Activated CD4-positive, alpha-beta memory T cell treated with anti-CD3 and anti-CD28 coated beads for 36 hours (primary cell): ENCODE measurements at regions not wholly inside any gene's neighbourhood (a gene's known extent, or its start where the extent isn't known, plus 50 kb on each side); places are given as distances from the start of the nearest gene placed in this dataset.
"Not testable (repeated sequence)": the region's sequence is repeated elsewhere in the genome, so short reads cannot be mapped to it uniquely, and the experiment has no call there.

Experiments used
- CTCF ChIA-PET: fragments of 350-600 bp; sonication (Branson Sonifier 250); formaldehyde crosslinking; loops from one replicate; lab custom pipeline; 2021; ENCODE audit warnings: antibody characterized with exemption, inconsistent platforms; lab: Charles Lee
- POLR2A ChIA-PET: fragments of 350-600 bp; sonication (Branson Sonifier 250); formaldehyde crosslinking; loops from one replicate; lab custom pipeline; 2021; ENCODE audit warnings: antibody characterized with exemption; lab: Charles Lee
- DNase-seq: peaks from one replicate; pipeline ENCODE4 v3.0.0-alpha.2; 2020
- H3K27ac Mint-ChIP-seq: one replicate; pipeline ENCODE4 v1.8.0; 2021; ENCODE audit warnings: mixed read lengths
- H3K27me3 Mint-ChIP-seq: one replicate; pipeline ENCODE4 v1.8.0; 2021; ENCODE audit warnings: mixed read lengths
- H3K36me3 Mint-ChIP-seq: one replicate; pipeline ENCODE4 v1.8.0; 2021; ENCODE audit warnings: mixed read lengths
- H3K4me1 Mint-ChIP-seq: one replicate; pipeline ENCODE4 v1.8.0; 2021; ENCODE audit warnings: low read depth, mixed read lengths
- H3K4me3 Mint-ChIP-seq: one replicate; pipeline ENCODE4 v1.8.0; 2021; ENCODE audit warnings: mild to moderate bottlenecking, mixed read lengths
- H3K9me3 Mint-ChIP-seq: one replicate; pipeline ENCODE4 v1.8.0; 2021; ENCODE audit warnings: mixed read lengths
- intact Hi-C: fragments of 100-400 bp; cut with micrococcal nuclease; formaldehyde crosslinking; loops from one replicate; pipeline ENCODE4 v1.15.1; 2023

DNA sequence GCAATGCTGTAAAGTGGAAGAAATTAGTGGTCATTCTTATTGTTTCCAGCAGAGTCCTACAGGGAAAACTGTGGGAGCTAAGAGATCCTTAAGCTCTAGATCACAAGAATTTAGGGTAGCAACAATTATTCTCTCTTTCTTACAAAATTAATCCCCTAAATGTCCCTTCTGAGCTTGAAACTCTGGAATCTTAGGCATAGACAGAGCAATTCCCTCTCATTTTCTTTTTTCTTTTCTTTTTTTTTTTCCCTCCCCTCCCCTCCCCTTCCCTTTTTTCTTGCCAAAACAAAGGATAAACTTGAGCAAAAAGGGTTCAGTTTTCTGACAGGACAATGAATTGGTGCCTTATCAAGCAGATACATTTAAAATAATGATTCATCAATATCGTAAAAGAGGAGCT lies 441.0 kb downstream of the DSC3 start:
- no peak for DNase-seq
- CTCF ChIA-PET, result no interaction called here
- Mint-ChIP-seq H3K27ac (no peak overlapping the region), H3K27me3 (no peaks in the 10 kb centered on the region), H3K4me1 (no peaks in the 10 kb centered on the region), H3K36me3 (no peaks in the 10 kb centered on the region), H3K9me3 (peaks cover 13% of the 10 kb centered on the region), H3K4me3 (no peak overlapping the region)
- POLR2A ChIA-PET, result no interaction called here
- intact Hi-C loops, result no loop called here

DNA sequence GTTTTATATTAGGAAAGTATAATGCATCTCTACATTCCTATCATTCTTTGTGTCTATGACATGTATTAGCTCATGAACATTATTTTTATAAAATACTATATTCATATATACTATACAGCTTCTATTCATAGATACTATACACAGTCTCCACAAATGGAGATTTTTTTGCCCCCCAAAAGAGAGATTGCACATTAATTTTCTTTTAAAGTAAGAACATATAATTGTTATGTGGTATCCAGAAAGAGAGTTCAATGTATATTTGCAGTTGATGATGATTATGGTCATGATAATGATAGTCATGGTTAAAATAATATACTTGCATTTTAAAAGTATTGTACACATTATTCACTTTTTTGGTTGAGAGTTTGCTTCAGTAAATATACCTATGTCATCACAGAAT lies 445.3 kb downstream of the DSC3 start:
- H3K9me3 Mint-ChIP-seq, result peaks cover 17% of the 10 kb centered on the region
- H3K27ac Mint-ChIP-seq, result no peak overlapping the region
- POLR2A ChIA-PET, result no interaction called here
- CTCF ChIA-PET, result no interaction called here
- no peaks in the 10 kb centered on the region for H3K4me1 Mint-ChIP-seq
- no peaks in the 10 kb centered on the region for H3K36me3 Mint-ChIP-seq
- DNase-seq, result no peak
- no peak overlapping the region for H3K4me3 Mint-ChIP-seq
- intact Hi-C loops, result no loop called here
- H3K27me3 Mint-ChIP-seq, result no peaks in the 10 kb centered on the region

DNA sequence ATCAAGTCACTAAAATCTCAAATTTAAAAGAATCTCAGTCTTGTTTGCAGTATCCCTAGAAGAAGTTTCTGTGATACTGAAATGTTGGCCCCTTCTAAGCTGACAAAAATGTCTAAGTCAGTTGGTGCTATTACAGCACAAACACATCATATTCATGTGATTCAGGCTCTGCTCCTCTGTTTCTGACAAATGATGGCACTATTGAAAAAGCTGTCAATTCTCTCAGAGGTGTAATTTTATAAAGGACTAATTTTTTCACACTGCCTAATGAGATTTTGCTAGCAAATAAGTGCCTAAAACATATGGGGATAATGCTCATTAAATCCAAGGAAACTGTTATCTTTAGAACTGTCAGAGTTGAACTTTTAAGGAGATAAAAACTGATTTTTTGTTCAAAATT lies 445.9 kb downstream of the DSC3 start:
- Mint-ChIP-seq H3K27me3 (no peaks in the 10 kb centered on the region), H3K27ac (no peak overlapping the region), H3K36me3 (no peaks in the 10 kb centered on the region), H3K9me3 (peaks cover 17% of the 10 kb centered on the region), H3K4me1 (no peaks in the 10 kb centered on the region), H3K4me3 (no peak overlapping the region)
- no peak for DNase-seq
- intact Hi-C loops, result no loop called here
- POLR2A ChIA-PET, result no interaction called here
- CTCF ChIA-PET, result no interaction called here

DNA sequence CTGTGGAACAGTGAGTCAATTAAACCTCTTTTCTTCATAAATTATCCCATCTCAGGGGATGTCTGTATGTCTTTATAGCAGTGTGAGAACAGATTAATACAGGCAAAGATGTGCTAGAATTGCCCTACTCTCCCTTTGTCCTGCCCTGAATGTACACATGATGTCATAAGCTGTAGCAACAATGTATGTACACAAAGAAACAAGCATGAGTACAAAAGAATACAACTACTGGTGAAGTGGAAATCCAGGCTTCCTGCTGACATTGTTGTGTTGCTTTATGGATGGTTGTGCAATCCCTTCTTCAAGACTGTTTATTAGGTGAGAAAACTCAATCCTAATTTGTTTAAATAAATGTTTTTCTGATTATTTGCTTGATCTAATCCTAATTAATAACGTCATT lies 446.6 kb downstream of the DSC3 start:
- no peak for DNase-seq
- intact Hi-C loops, result no loop called here

DNA sequence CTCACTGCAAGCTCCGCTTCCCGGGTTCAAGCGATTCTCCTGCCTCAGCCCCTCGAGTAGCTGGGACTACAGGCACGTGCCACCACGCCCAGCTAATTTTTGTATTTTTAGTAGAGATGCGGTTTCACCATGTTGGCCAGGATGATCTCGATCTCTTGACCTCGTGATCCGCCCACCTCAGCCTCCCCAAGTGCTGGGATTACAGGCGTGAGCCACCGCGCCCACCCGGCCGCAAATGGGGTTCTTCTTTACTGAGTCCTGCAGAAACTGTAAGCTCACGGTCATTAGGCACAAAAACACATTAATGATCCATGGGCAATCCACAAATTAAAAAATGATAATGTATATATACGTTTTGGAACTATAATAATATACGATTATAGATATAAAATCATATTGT lies 447.6 kb downstream of the DSC3 start:
- POLR2A ChIA-PET, H3K36me3 Mint-ChIP-seq, intact Hi-C loops, H3K27ac Mint-ChIP-seq, CTCF ChIA-PET, H3K4me3 Mint-ChIP-seq, H3K27me3 Mint-ChIP-seq, DNase-seq, H3K4me1 Mint-ChIP-seq: not testable (repeated sequence)
- peaks cover 20% of the 10 kb centered on the region for H3K9me3 Mint-ChIP-seq

More for the DNA sequence above, 446.6 kb downstream of the DSC3 start:
- H3K27me3 Mint-ChIP-seq, result no peaks in the 10 kb centered on the region
- H3K4me3 Mint-ChIP-seq, result no peak overlapping the region
- H3K4me1 Mint-ChIP-seq, result no peaks in the 10 kb centered on the region
- peaks cover 18% of the 10 kb centered on the region for H3K9me3 Mint-ChIP-seq
- ChIA-PET CTCF (no interaction called here), POLR2A (no interaction called here)
- H3K27ac Mint-ChIP-seq, result no peak overlapping the region
- H3K36me3 Mint-ChIP-seq, result no peaks in the 10 kb centered on the region

DNA sequence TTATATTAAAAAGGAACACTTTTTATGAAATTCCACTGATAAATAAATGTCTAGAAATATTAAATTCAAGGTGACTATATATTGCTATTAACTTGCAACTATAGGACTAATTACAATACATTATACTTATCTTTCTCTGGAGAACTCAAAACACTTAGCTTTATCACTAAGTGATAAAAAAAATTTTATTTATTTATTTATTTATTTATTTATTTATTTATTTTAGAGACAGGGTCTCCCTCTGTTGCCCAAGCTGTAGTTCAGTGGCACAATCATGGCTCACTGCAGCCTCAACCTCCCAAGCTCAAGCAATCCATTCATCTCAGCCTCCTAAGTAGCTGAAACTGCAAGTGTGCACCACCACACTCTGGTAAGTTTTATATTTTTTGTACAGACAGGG lies 451.1 kb downstream of the DSC3 start:
- CTCF ChIA-PET, result no interaction called here
- intact Hi-C loops, result no loop called here
- Mint-ChIP-seq H3K27ac (no peak overlapping the region), H3K36me3 (no peaks in the 10 kb centered on the region), H3K9me3 (peaks cover 24% of the 10 kb centered on the region), H3K27me3 (no peaks in the 10 kb centered on the region), H3K4me1 (no peaks in the 10 kb centered on the region), H3K4me3 (no peak overlapping the region)
- no peak for DNase-seq
- POLR2A ChIA-PET, result no interaction called here

DNA sequence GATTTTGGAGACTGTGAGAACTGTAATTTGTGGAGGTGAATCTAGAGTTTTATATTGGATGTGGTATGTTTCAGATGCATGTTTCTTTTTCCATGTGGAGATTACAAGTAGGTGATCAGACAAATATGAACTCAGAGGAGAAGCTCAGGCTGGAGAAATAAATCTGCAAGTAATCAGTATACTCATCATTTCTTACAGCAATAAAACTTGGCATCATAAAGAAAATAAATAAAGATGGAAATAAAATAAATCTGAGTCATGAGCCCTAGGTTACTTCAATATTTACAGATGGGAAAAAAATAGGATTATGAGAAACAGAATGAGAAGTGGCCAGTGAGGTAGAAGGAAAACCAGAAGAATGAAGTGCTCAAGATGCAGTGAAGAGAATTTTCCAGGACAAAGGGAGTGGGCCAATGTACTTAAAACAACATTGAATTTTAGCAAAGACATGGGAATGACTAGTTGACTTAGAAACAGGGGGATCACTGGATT lies 453.8 kb downstream of the DSC3 start:
- H3K27me3 Mint-ChIP-seq, result no peaks in the 10 kb centered on the region
- CTCF ChIA-PET, result no interaction called here
- intact Hi-C loops, result no loop called here
- DNase-seq, result no peak
- H3K27ac Mint-ChIP-seq, result no peak overlapping the region
- peaks cover 19% of the 10 kb centered on the region for H3K9me3 Mint-ChIP-seq
- POLR2A ChIA-PET, result no interaction called here
- H3K4me3 Mint-ChIP-seq, result no peak overlapping the region
- no peaks in the 10 kb centered on the region for H3K36me3 Mint-ChIP-seq
- H3K4me1 Mint-ChIP-seq, result no peaks in the 10 kb centered on the region

DNA sequence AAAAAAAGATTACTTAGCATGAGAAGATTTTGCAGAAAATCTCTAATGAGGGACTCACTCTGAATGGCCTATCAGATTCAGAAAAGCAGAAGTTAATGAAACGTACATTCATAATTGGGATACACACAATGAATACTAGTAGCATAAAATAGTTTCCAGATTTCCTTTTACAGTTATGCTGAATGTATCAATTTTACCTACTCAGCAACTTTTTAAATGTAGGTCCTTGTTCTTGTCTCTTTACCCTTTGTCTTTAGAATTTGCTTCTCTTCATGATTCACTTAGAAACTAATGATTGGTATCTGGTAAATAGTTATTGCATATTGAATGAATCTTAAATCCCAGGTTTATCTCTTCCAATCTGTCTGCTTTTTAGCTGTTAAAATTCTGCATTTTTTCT lies 458.8 kb downstream of the DSC3 start:
- no peaks in the 10 kb centered on the region for H3K36me3 Mint-ChIP-seq
- DNase-seq, result no peak
- intact Hi-C loops, result no loop called here
- no peaks in the 10 kb centered on the region for H3K4me1 Mint-ChIP-seq
- H3K27me3 Mint-ChIP-seq, result no peaks in the 10 kb centered on the region
- ChIA-PET POLR2A (no interaction called here), CTCF (no interaction called here)
- no peak overlapping the region for H3K27ac Mint-ChIP-seq
- peaks cover 19% of the 10 kb centered on the region for H3K9me3 Mint-ChIP-seq
- H3K4me3 Mint-ChIP-seq, result no peak overlapping the region

DNA sequence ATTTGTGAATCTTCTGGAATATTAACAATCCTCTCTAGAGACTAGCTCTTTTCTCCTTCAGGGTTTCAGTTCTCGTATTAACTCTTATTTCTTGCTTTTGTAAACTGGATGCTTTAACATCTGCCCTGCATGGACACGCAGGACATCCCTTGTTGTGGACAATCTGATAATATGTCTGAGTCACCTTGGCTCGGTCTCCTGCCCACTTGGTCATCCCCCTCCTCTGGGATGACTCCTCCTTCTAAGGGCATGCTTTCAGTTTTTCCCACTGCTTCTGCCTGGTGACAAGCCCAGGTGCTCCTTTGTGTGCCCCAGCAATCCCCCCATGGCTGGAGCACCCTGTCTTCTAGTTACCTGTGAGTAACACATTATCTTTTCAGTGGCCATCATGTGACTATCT lies 460.5 kb downstream of the DSC3 start:
- Mint-ChIP-seq H3K27me3 (no peaks in the 10 kb centered on the region), H3K9me3 (peaks cover 16% of the 10 kb centered on the region), H3K27ac (no peak overlapping the region), H3K4me3 (no peak overlapping the region), H3K36me3 (no peaks in the 10 kb centered on the region), H3K4me1 (no peaks in the 10 kb centered on the region)
- intact Hi-C loops, result no loop called here
- ChIA-PET POLR2A (no interaction called here), CTCF (no interaction called here)
- DNase-seq, result no peak

DNA sequence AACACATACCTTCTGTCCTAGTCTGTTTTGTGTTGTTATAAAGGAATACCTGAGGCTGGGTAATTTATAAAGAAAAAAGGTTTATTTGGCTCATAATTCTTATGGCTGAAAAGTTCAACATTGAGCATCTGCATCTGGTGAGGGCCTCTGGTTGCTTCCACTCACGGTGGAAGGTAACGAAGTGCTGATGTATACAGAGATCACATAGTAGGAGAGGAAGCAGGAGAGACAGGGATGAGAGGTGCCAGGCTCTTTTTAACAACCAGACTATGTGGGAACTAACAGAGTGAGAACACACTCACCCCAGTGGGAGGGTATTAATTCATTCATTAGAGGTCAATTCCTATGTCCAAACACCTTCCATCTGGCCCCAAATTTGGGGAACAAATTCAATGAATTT lies 463.8 kb downstream of the DSC3 start:
- H3K36me3 Mint-ChIP-seq, result no peaks in the 10 kb centered on the region
- H3K27ac Mint-ChIP-seq, result no peak overlapping the region
- intact Hi-C loops, result no loop called here

DNA sequence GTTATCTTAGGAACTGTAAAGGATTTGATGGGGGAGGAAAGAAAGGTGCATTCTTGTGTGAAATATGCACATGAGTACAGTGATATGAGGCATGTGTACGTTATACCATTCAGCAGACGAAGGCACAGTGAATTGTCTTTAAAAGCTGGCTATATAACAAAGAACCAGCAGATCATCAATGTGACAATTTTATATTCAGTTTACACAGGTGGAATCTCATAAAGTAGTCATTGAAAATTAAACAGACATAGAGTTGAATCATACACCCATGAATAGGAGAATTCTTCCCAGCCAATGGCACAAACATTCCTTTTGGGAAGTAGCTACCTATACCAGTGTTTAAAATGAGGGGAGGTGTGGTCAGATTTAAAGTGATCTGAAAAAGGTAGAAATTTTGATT lies 470.3 kb downstream of the DSC3 start:
- Mint-ChIP-seq H3K27ac (no peak overlapping the region), H3K9me3 (peaks cover 24% of the 10 kb centered on the region), H3K4me3 (no peak overlapping the region), H3K27me3 (no peaks in the 10 kb centered on the region), H3K36me3 (no peaks in the 10 kb centered on the region), H3K4me1 (no peaks in the 10 kb centered on the region)
- POLR2A ChIA-PET, result no interaction called here
- intact Hi-C loops, result no loop called here
- CTCF ChIA-PET, result no interaction called here
- DNase-seq, result no peak

More for the DNA sequence above, 463.8 kb downstream of the DSC3 start:
- no peaks in the 10 kb centered on the region for H3K4me1 Mint-ChIP-seq
- DNase-seq, result no peak
- ChIA-PET POLR2A (no interaction called here), CTCF (interaction anchor here (1.1 kb wide), 1 partner anchor 33 kb away, joined by 3 read pairs; no protein-coding TSS in a partner anchor)
- H3K27me3 Mint-ChIP-seq, result no peaks in the 10 kb centered on the region
- no peak overlapping the region for H3K4me3 Mint-ChIP-seq
- H3K9me3 Mint-ChIP-seq, result peaks cover 16% of the 10 kb centered on the region

DNA sequence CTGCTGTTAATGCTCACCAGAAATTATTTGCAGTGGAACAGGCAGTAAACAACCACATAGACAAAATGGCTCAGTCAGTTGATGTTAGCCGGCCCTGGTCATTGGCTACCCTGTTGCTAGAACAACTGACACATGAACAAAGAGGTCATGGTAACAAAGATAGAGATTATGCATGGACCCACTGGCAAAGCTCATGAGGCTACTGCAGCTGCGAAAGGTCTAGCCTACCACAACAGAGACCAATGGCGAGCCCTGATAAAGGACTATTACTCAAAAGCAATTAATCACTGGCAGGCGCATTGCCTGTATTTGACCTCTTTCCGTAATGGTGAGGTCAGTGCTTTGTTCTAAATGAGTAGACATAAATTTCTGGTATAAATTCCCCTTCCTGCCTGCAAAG lies 474.2 kb downstream of the DSC3 start:
- no peak for DNase-seq
- POLR2A ChIA-PET, result no interaction called here
- Mint-ChIP-seq H3K9me3 (peaks cover 25% of the 10 kb centered on the region), H3K27ac (no peak overlapping the region), H3K4me1 (no peaks in the 10 kb centered on the region), H3K27me3 (no peaks in the 10 kb centered on the region), H3K36me3 (no peaks in the 10 kb centered on the region), H3K4me3 (no peak overlapping the region)
- CTCF ChIA-PET, result no interaction called here
- intact Hi-C loops, result no loop called here

DNA sequence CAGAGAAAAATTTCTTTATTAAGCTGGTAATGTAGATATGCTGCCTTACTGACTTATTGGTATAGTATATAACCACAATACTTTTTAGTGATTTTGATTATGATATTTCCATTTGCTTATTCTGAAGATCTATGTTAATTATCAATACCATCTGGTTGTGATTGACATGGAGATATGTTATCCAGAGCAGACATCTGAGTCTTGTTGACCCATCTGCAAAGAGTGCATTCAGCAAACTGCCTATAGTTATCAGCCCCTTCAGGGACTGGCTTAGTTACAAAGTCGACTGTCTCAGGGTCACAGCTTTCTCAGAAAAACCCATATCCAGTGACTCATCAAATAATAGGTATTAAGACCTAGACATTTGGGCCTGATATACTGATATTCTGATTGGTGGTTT lies 475.7 kb downstream of the DSC3 start:
- DNase-seq, result no peak
- Mint-ChIP-seq H3K4me3 (no peak overlapping the region), H3K27ac (no peak overlapping the region), H3K27me3 (no peaks in the 10 kb centered on the region), H3K36me3 (no peaks in the 10 kb centered on the region), H3K4me1 (no peaks in the 10 kb centered on the region), H3K9me3 (peaks cover 25% of the 10 kb centered on the region)
- CTCF ChIA-PET, result no interaction called here
- intact Hi-C loops, result no loop called here
- POLR2A ChIA-PET, result no interaction called here
